HG03521 (cell line): ENCODE measurements at regions not wholly inside any gene's neighbourhood (a gene's known extent, or its start where the extent isn't known, plus 50 kb on each side); places are given as distances from the start of the nearest gene placed in this dataset.
"Not testable (repeated sequence)": the region's sequence is repeated elsewhere in the genome, so short reads cannot be mapped to it uniquely, and the experiment has no call there.

Experiments
- ATAC-seq: cut with Tn5 transposase; IDR thresholded peaks from one replicate; pipeline ENCODE4 v1.9.1; 2021; ENCODE audit warnings: mild to moderate bottlenecking, moderate library complexity; ENCODE audit not compliant: unreplicated experiment

- no peak for ATAC-seq
These were observed 138.6 kb upstream of the AFDN start for GRCh38 chr6:167688123-167688522.

GRCh38 chr6:167689278-167689677 is 137.4 kb upstream of the AFDN start:
- no peak for ATAC-seq

- ATAC-seq = no peak
These were observed 137.0 kb upstream of the AFDN start for GRCh38 chr6:167689751-167690150.

- ATAC-seq = not testable (repeated sequence)
These were observed 136.4 kb upstream of the AFDN start for GRCh38 chr6:167690167-167690922.

GRCh38 chr6:167690931-167691330 is 135.8 kb upstream of the AFDN start:
- no peak for ATAC-seq

- no peak for ATAC-seq
These were observed 135.0 kb upstream of the AFDN start for GRCh38 chr6:167691533-167692312.

GRCh38 chr6:167693478-167693877 is 133.2 kb upstream of the AFDN start:
- not testable (repeated sequence) for ATAC-seq

- ATAC-seq = no peak
These were observed 130.9 kb upstream of the AFDN start for GRCh38 chr6:167695831-167696230.

- ATAC-seq = no peak
These were observed 130.4 kb upstream of the AFDN start for GRCh38 chr6:167696296-167696695.

- no peak for ATAC-seq
These were observed 129.4 kb upstream of the AFDN start for GRCh38 chr6:167697316-167697715.

- ATAC-seq = no peak
These were observed 128.2 kb upstream of the AFDN start for GRCh38 chr6:167698540-167698939.

GRCh38 chr6:167699141-167699931 is 127.4 kb upstream of the AFDN start:
- peak; percentile 84 for ATAC-seq

- no peak for ATAC-seq
These were observed 126.5 kb upstream of the AFDN start for GRCh38 chr6:167700199-167700598.

GRCh38 chr6:167701010-167701409 is 125.7 kb upstream of the AFDN start:
- ATAC-seq = no peak

- ATAC-seq = no peak
These were observed 124.4 kb upstream of the AFDN start for GRCh38 chr6:167702241-167702827.

GRCh38 chr6:167703347-167703746 is 123.4 kb upstream of the AFDN start:
- no peak for ATAC-seq

GRCh38 chr6:167703781-167704180 is 122.9 kb upstream of the AFDN start:
- no peak for ATAC-seq

- no peak for ATAC-seq
These were observed 122.3 kb upstream of the AFDN start for GRCh38 chr6:167704396-167704901.

- no peak for ATAC-seq
These were observed 121.4 kb upstream of the AFDN start for GRCh38 chr6:167705211-167705750.

GRCh38 chr6:167706313-167707109 is 120.2 kb upstream of the AFDN start:
- peak; percentile 81 for ATAC-seq
